PFSK-1 (cell line): ENCODE measurements at regions not wholly inside any gene's neighbourhood (a gene's known extent, or its start where the extent isn't known, plus 50 kb on each side); places are given as distances from the start of the nearest gene placed in this dataset.

Experiments
- FOXP2 ChIP-seq: optimal IDR thresholded peaks from 2 replicates; pipeline ENCODE3; 2011; ENCODE audit warnings: borderline replicate concordance, control low read depth, inconsistent platforms; ENCODE audit not compliant: insufficient read depth; ENCODE audit errors: extremely low read length, extremely low read depth
- POLR2AphosphoS5 ChIP-seq: IDR thresholded peaks from 2 replicates; pipeline ENCODE4 v1.6.1; 2012; ENCODE audit warnings: low read depth, mild to moderate bottlenecking, control low read depth, low read length, moderate library complexity
- REST ChIP-seq, 2 experiments: IDR thresholded peaks; 2 replicates each; pipeline versions ENCODE4 v1.6.1 to v1.8.0; 2011 to 2012; ENCODE audit warnings: low read depth in 2 of 2, low read length in 2 of 2, control low read depth in 1 of 2, inconsistent platforms in 1 of 2, mild to moderate bottlenecking in 1 of 2, moderate library complexity in 1 of 2; ENCODE audit not compliant: insufficient read depth in 1 of 2
- SIN3A ChIP-seq: IDR thresholded peaks from 2 replicates; pipeline ENCODE4 v1.6.1; 2012; ENCODE audit warnings: mild to moderate bottlenecking, low read length, moderate library complexity, borderline replicate concordance; ENCODE audit not compliant: insufficient read depth
- TAF1 ChIP-seq: IDR thresholded peaks from 2 replicates; pipeline ENCODE4 v1.6.1; 2012; ENCODE audit warnings: low read length, control low read depth, borderline replicate concordance; ENCODE audit not compliant: insufficient read depth

GRCh38 chr5:53355931-53356330 lies 124.5 kb upstream of the FST start:
- no peak for TF ChIP-seq REST (IDR thresholded peaks at IDR 0.05; ENCODE audit: insufficient read depth in 1 of 2, low read depth in 2 of 2, low read length in 2 of 2)
- TF ChIP-seq TAF1 = no peak
- TF ChIP-seq POLR2AphosphoS5 = no peak
- no peak for TF ChIP-seq SIN3A
- no peak for TF ChIP-seq FOXP2
